SHP77 treated with DMSO at 0.1 percent for 48 hours (cell line): ENCODE measurements at regions not wholly inside any gene's neighbourhood (a gene's known extent, or its start where the extent isn't known, plus 50 kb on each side); places are given as distances from the start of the nearest gene placed in this dataset.

Experiments
- DNase-seq: peaks from one replicate; lab custom pipeline; 2025; lab: John Stamatoyannopoulos, UW

DNA sequence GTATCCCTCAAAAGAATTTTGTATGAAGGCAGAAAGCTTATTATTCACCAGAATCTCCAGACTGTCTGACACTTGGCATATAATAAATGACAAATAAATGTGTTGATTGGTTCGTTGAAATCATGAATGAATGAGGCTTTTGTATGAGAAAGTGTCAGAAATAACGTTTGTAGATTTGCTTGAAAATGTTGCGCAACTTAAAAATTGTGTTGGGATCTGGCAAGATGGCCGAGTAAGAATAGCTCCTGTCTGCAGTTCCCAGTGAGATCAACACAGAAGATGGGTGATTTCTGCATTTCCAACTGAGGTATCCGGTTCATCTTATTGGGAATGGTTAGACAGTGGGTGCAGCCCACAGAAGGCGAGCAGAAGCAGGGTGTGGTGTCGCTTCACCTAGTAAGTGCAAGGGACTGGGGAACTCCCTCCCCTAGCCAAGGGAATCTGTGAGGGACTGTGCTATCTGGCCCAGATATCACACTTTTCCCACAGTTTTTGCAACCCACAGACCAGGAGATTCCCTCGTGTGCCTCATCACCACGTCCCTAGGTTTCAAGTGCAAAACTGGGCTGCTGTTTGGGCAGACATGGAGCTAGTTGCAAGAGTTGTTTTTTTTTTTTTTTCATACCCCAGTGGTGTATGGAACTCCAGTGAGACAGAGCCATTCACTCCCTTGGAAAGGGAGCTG, 759.0 kb downstream of the LTN1 start:
- DNase-seq: no peak

GRCh38 chr21:28230559-28230958, 762.1 kb downstream of the LTN1 start:
- no peak for DNase-seq

- DNase-seq: no peak
These were observed 762.9 kb downstream of the LTN1 start for GRCh38 chr21:28229814-28230213.

DNA sequence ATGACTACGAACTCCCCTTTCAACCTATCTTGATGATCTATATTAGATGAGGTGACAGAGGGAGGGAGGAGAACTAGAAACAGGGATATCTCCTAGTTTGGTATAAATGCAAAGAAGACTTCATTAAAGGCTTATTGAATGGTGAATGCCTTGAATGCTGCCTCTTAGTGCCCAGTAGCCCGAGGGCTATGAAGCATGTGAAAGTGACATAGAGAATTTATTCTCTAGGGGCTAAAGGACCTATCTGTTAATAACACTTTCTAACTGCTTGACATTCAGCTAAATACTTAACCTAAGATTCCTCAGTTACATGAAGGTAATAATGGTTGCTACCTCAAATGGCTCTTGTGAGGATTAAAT, 764.1 kb downstream of the LTN1 start:
- no peak for DNase-seq

- DNase-seq: no peak
These were observed 764.6 kb downstream of the LTN1 start for GRCh38 chr21:28227881-28228635.

DNA sequence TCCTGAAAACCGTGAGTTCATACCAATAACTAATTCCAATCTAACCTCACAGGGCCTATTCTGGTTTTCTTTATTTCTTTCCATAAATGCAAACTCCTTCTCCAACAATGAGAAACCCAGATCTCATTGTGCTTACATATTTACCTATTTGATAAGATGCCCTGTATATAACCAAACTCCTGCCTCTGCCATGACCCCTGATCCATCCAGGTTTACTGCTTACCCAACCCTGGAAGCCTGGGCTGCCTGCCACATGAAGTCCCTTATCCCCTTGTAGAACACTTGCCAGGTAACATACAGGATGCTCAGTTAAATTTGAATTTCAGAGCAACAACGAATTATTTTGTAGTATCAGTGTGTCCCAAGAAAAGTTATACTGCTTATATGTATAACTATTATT, 766.1 kb downstream of the LTN1 start:
- no peak for DNase-seq

- no peak for DNase-seq
These were observed 768.4 kb downstream of the LTN1 start for GRCh38 chr21:28224191-28224726.

DNA sequence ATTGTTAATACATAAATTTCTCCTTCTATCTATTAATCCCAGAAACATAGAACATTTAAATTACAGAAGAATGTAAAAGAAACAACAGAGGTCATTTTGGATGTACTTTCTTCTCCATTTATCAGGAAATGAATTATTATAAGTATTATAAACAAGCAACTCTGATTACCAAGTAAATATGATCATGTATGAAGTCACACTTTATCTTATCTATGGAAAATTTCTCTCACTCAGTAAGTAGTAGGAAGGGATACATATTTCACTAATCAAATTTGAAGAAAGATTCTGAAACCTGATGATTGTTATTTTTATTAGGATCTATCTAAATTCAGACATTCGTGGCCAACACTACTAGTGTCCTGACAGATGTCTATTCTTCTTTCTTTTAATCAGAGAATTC, 770.7 kb downstream of the LTN1 start:
- no peak for DNase-seq

- DNase-seq: no peak
These were observed 772.0 kb downstream of the LTN1 start for GRCh38 chr21:28220680-28221079.

- no peak for DNase-seq
These were observed 775.6 kb downstream of the LTN1 start for GRCh38 chr21:28216976-28217523.

DNA sequence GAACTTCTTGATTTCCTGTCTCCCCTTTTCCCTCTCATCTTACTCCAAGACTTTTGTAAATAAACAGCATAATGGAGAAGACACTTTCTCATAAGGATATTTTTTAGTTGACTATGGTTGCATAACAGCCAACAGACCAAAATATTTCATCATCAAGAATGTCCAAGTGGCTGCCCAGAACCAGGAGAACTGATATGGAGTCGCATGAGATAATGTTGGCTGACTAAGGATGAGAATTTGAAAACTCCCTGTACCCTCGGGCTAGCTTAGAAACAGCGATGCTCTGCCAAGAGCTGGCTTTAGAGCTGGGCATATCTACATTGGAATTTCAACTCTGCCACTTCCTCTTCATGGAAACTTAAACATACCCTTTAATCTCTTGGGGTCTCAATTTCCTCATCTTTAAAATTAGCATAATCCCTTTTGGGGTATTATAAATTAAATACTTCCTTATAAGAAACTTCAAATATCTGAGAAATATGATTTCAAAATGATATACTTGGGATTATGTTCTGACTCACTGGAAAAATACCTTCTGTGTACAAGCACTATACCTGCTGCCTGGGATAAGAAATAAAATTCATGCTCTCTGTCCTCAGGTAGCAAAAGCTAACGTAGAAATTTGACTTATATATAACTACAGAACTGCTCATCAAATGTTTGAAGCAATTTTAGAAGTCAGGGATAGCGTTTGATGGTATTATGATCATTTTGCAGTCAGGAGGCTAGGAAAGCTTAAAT, 777.3 kb downstream of the LTN1 start:
- DNase-seq: no peak

GRCh38 chr21:28214786-28215185, 777.9 kb downstream of the LTN1 start:
- DNase-seq: no peak

DNA sequence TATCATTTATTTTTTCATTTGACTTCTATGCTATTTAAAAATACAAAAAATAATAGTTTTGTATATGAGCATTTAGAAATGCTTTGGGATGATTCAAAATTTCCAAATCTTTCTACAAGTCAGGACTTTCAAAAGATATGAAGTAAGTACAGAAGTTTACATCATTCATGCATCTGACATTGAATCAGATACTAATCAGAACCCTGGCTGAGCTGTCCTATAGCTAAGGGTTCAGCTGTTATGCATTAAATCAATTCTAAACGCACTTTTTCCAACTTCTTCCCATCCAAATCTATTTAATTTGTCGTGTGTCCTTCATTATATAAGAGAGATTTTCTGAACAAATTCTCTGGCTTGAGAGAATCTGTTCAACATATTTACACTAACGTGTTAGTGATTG, 779.4 kb downstream of the LTN1 start:
- DNase-seq: no peak

DNA sequence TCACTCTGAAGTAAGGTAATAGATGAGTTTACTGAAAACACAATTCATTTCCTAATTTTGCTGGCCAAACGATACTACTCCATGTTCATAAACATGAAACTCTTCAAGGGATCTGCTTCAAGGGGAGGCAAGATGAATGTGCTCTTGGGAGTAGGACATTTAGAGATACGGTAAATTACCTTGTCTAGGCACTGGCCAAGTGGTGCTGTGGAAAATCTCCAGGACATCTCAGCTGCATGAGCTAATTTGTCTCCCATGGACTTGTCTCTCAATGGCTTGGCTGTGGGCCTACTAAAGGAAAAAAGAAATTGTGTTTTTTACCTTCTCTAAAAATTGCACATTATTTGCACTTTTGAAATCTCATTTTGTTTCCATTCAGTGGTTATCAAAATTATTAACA, 780.6 kb downstream of the LTN1 start:
- no peak for DNase-seq

GRCh38 chr21:28207436-28208173, 785.1 kb downstream of the LTN1 start:
- DNase-seq: no peak

- DNase-seq: no peak
These were observed 792.0 kb downstream of the LTN1 start for GRCh38 chr21:28200726-28201125.

DNA sequence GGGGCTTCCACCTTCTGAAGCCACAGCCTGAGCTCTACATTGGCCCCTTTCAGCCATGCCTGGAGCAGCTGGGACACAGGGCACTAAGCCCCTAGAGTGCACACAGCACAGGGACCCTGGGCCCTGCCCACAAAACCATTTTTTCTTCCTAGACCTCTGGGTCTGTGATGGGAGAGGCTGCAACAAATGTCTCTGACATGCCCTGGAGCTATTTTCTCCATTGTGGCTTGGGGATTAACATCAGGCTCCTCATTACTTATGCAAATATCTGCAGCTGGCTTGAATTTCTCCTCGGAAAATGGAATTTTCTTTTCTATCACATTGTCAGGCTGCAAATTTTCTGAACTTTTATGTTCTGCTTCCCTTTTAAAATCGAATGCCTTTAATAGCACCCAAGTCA, 795.7 kb downstream of the LTN1 start:
- DNase-seq: no peak

DNA sequence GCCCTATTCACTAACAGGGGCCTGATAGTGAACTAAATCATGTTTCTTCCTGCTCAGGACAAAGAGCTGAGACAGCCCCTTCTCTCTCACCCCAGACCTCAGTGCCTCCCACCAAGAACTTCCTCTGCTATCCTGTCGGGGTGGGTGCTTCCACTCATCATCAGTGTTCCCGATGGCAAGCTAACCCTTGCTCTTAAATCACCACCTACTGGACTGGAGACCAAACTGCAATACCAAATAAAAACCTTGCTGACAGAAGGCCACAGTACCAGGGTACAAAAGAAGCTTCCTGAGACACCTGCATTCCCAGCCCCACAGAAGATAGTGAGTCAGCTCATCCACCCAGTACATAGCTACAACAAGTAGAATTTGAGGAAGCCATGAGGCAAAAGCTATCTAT, 799.5 kb downstream of the LTN1 start:
- DNase-seq: no peak

DNA sequence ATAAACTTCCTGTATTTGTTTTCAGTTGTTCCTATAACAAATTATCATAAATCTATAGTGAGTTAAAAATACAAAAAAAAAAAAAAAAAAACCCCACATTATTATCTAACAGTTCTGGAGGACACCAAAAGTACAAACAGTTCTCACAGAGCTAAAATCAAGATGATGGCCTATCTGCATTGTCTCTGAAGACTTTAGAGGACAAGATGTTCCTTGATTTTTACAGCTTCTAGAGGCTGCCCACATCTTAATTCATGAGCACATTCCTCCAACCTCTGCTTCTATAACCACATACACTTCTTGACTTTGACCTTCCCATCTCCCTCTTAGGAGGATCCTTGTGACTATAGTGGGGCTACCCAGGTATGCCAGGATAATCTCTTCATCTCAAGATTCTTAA, 806.1 kb downstream of the LTN1 start:
- DNase-seq: no peak

GRCh38 chr21:28181730-28182129, 810.9 kb downstream of the LTN1 start:
- no peak for DNase-seq

DNA sequence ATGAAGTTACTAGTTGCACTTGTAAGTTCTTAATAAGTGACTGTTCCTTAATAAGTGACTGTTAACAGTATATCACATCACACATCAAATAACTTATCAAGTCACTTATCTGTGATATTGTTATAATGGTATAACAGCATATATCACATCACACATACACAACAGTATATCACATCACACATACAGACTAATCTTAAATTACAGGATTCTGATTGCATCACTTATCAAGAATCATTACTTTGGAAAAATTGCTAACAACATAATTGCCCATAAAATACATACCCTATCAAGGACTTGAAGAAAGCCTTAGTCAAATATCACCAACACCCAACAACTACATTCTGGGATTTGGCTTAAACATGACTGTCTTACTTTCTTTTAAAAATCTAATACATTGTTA, 813.5 kb downstream of the LTN1 start:
- no peak for DNase-seq

DNA sequence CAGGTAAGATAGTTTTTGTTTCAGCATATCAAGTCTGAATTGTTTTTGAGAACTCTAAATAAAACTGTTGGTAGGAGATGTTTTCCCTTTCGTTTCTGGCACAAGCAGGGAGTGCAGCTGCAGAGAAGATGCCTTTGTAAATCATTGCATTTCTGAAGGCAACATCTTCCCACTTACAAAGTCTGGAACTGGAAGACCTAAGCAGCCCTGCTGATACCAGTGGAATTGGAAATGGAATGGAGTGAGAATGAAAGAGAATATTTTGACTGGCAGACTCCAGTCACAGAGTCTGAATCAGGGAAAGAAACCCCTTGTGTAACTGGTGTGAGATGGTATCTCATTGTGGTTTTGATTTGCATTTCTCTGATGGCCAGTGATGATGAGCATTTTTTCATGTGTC, 815.6 kb downstream of the LTN1 start:
- no peak for DNase-seq
